ENCODE measurements at regions not wholly inside any gene's neighbourhood (a gene's known extent, or its start where the extent isn't known, plus 50 kb on each side); places are given as distances from the start of the nearest gene placed in this dataset.
"Not testable (repeated sequence)": the region's sequence is repeated elsewhere in the genome, so short reads cannot be mapped to it uniquely, and the experiment has no call there.

GRCh38 chr1:203999618-204000017 is 73.3 kb upstream of the SOX13 start:
- no peak for DNase-seq

GRCh38 chr1:204001166-204001901 is 71.6 kb upstream of the SOX13 start:
- no peak for DNase-seq

- DNase-seq, result no peak
These were observed 70.3 kb upstream of the SOX13 start for GRCh38 chr1:204002614-204003013.

DNA sequence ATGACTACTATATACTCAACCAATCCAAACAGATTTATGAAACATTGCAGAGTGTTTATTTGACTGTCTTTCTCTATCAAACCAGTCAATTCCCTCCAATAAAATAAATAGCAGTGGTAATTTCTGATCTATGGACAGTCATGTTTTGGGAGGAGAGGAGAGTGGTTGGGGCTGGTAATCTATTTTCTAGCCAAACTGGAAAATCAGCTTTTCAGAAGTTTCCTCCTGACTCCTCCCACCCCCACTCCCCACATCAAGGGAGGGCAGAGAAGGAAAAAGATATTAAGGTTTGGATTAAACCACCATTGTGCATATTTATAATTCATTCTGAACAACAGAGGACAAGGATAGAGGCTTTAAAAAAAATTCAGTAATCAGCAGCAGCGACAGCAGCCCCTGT is 69.4 kb upstream of the SOX13 start:
- DNase-seq, result no peak

DNA sequence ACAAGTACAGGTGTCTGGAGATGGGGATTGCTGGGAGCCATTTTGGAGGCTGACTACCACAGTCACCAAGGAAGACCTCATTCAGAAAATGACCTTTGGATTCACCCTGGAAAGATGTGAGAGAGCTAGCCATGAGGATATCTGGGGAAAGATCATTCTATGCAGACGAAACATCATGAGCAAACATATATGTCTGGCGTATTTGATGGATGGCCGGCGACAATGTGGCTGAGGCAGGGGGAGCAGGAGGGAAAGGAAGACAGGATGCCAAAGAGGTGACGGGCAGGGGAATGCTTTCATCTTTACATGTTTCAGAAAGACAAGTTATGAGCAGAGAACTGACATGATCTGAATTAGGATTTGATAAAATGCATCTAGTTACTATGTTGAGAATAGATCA is 61.5 kb upstream of the SOX13 start:
- DNase-seq, result no peak

GRCh38 chr1:204013052-204013451 is 59.9 kb upstream of the SOX13 start:
- DNase-seq, result no peak

DNA sequence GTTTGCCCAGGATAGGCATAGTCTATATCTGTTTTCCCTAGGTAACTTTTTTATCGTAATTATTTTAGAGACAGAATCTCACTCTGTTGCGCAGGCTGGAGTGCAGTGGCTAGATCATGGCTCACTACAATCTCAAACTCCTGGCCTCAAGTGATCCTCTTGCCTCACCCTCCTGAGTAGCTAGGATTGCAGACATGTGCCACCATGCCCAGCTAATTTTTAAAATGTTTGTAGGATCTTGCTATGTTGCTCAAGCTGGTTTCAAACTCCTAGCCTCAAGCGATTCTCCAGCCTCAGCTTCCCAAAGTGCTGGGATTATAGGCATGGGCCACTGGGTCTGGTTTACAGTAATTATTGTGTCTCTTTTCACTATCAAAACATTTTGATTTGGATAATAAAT is 58.6 kb upstream of the SOX13 start:
- no peak for DNase-seq

- not testable (repeated sequence) for DNase-seq
These were observed 58.0 kb upstream of the SOX13 start for GRCh38 chr1:204014961-204015360.

DNA sequence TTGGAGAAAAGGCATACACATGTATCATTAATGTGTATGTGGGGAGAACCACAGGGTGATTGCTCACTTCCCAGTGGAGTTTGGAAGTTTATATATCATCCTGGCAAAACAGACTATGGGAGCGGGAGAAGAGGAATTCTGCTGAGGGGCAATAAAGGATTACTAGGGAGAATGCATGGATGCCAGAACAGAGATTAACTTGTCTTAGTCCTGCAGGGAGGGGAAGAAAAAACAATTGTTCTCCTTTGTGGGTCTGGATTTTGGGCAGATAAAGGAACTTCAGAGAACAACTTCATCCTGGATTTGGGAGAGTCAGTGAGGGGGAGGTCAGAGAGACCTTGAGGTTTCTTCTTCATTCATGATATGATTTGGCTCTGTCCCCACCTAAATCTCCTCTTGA is 55.9 kb upstream of the SOX13 start:
- no peak for DNase-seq

DNA sequence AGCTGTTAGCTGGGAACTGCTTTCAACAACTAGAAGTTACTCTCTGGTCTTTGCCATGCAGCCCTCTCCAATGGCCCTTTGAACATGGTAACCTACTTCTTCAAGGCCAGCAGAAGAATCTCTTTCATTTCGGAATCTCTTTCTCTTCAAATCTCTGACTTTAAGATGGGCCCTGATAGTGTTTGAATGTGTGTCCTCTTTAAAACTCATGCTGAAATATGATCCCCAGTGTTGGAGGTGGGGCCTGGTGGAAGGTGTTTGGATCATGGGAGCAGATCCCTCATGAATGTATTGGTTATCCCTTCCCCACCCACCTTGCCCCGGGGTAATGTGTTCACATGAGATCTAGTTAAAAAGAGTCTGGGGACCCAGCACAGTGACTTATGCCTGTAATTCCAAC is 54.5 kb upstream of the SOX13 start:
- DNase-seq, result no peak

Measured in MV-4-11 (cell line).